Erythroblast (primary cell): ENCODE measurements at regions not wholly inside any gene's neighbourhood (a gene's known extent, or its start where the extent isn't known, plus 50 kb on each side); places are given as distances from the start of the nearest gene placed in this dataset.

ENCODE experiments used
- DNase-seq, 2 experiments: peaks; one replicate each; lab custom pipeline; 2025; lab: John Stamatoyannopoulos, UW
- GATA1 ChIP-seq: IDR thresholded peaks from 2 replicates; pipeline ENCODE4 v1.6.1; 2011; ENCODE audit warnings: low read depth, mild to moderate bottlenecking, control low read depth, low read length, moderate library complexity
- POLR2A ChIP-seq: IDR thresholded peaks from 2 replicates; pipeline ENCODE4 v1.6.1; 2011; ENCODE audit warnings: mild to moderate bottlenecking, low read length

- DNase-seq = no peak
- TF ChIP-seq GATA1 (no peak), POLR2A (no peak)
Observed at GRCh38 chr1:79362470-79362869, 355.9 kb upstream of the ADGRL4 start.

GRCh38 chr1:79355090-79355489 lies 348.6 kb upstream of the ADGRL4 start:
- no peak for DNase-seq
- TF ChIP-seq GATA1 = no peak
- TF ChIP-seq POLR2A = no peak

GRCh38 chr1:79353224-79353623 lies 346.7 kb upstream of the ADGRL4 start:
- DNase-seq = peak; percentile 1 to 20
- TF ChIP-seq GATA1 = no peak

GRCh38 chr1:79326875-79327274 lies 320.3 kb upstream of the ADGRL4 start:
- no peak for DNase-seq
- TF ChIP-seq GATA1 (no peak), POLR2A (no peak)

- TF ChIP-seq POLR2A (no peak), GATA1 (no peak)
- no peak for DNase-seq
Observed at GRCh38 chr1:79325705-79326104, 319.2 kb upstream of the ADGRL4 start.

GRCh38 chr1:79325126-79325525 lies 318.6 kb upstream of the ADGRL4 start:
- DNase-seq = no peak
- no peak for TF ChIP-seq GATA1
- TF ChIP-seq POLR2A = no peak

GRCh38 chr1:79323239-79324025 lies 316.9 kb upstream of the ADGRL4 start:
- DNase-seq = no peak
- TF ChIP-seq GATA1 = no peak
- no peak for TF ChIP-seq POLR2A

GRCh38 chr1:79322511-79323027 lies 316.0 kb upstream of the ADGRL4 start:
- DNase-seq = no peak
- TF ChIP-seq GATA1 (no peak), POLR2A (no peak)

GRCh38 chr1:79312438-79312837 lies 305.9 kb upstream of the ADGRL4 start:
- DNase-seq = no peak
- no peak for TF ChIP-seq POLR2A
- no peak for TF ChIP-seq GATA1

- no peak for DNase-seq
- no peak for TF ChIP-seq POLR2A
- TF ChIP-seq GATA1 = no peak
Observed at GRCh38 chr1:79310609-79311008, 304.1 kb upstream of the ADGRL4 start.

- DNase-seq = no peak
- no peak for TF ChIP-seq POLR2A
- TF ChIP-seq GATA1 = no peak
Observed at GRCh38 chr1:79304131-79304530, 297.6 kb upstream of the ADGRL4 start.

- DNase-seq = no peak
- no peak for TF ChIP-seq POLR2A
- TF ChIP-seq GATA1 = no peak
Observed at GRCh38 chr1:79303040-79303439, 296.5 kb upstream of the ADGRL4 start.

GRCh38 chr1:79302380-79302930 lies 295.9 kb upstream of the ADGRL4 start:
- TF ChIP-seq GATA1 = no peak
- DNase-seq = no peak

GRCh38 chr1:79295967-79296366 lies 289.4 kb upstream of the ADGRL4 start:
- TF ChIP-seq POLR2A = no peak
- TF ChIP-seq GATA1 = no peak

GRCh38 chr1:79293611-79294010 lies 287.1 kb upstream of the ADGRL4 start:
- no peak for DNase-seq
- TF ChIP-seq POLR2A (no peak), GATA1 (no peak)

More at GRCh38 chr1:79295967-79296366, 289.4 kb upstream of the ADGRL4 start:
- DNase-seq = no peak
